Panc1 (cell line): ENCODE measurements at regions not wholly inside any gene's neighbourhood (a gene's known extent, or its start where the extent isn't known, plus 50 kb on each side); places are given as distances from the start of the nearest gene placed in this dataset.

Experiments
- ATAC-seq: fragments of 200-7000 bp; cut with Tn5 transposase; 2 replicates; pipeline ENCODE4 v1.9.1; 2020; ENCODE audit warnings: mild to moderate bottlenecking, moderate library complexity
- BruUV-seq: library from RNA; stranded (reverse); fragments of 400-500 nt; replicated peaks from 2 replicates; lab custom pipeline; 2021; lab: Mats Ljungman, UMichigan
- CTCF ChIA-PET: fragments of 300-600 bp; sonication (Branson Sonifier 250); formaldehyde crosslinking; loops from one replicate; lab custom pipeline; 2022; ENCODE audit warnings: antibody characterized with exemption; lab: Charles Lee
- POLR2A ChIA-PET: fragments of 300-600 bp; sonication (Branson Sonifier 250); formaldehyde crosslinking; loops from one replicate; lab custom pipeline; 2022; ENCODE audit warnings: antibody characterized with exemption; lab: Charles Lee
- DNase-seq: peaks from one replicate; pipeline ENCODE4 v3.0.0-alpha.2; 2010; ENCODE audit warnings: low read depth, low spot score
- H3K27ac ChIP-seq: 2 replicates; pipeline ENCODE4 v1.5.1; 2011; ENCODE audit warnings: mild to moderate bottlenecking, low read length, inconsistent platforms
- H3K27me3 ChIP-seq: fragments of 200-500 bp; sonication (Bioruptor generic); 2 replicates; pipeline ENCODE4 v1.6.0; 2014; ENCODE audit warnings: low read length, inconsistent platforms; ENCODE audit not compliant: control insufficient read depth, insufficient read depth
- H3K36me3 ChIP-seq: fragments of 200-500 bp; sonication (Bioruptor generic); 2 replicates; pipeline ENCODE4 v1.5.1; 2014; ENCODE audit warnings: inconsistent platforms, mild to moderate bottlenecking, low read length, moderate library complexity; ENCODE audit not compliant: control insufficient read depth, insufficient read depth
- H3K4me1 ChIP-seq: 2 replicates; pipeline ENCODE4 v1.5.1; 2011; ENCODE audit warnings: inconsistent platforms, mild to moderate bottlenecking, low read length, moderate library complexity; ENCODE audit not compliant: control insufficient read depth, insufficient read depth
- H3K4me3 ChIP-seq, 2 experiments: 2 replicates each; pipeline ENCODE4 v1.5.1; 2011 to 2012; ENCODE audit warnings: low read depth in 2 of 2, low read length in 2 of 2, mild to moderate bottlenecking in 2 of 2, inconsistent platforms in 1 of 2, moderate library complexity in 1 of 2
- H3K9me3 ChIP-seq: fragments of 200-500 bp; sonication (Bioruptor generic); 2 replicates; pipeline ENCODE4 v1.5.1; 2014; ENCODE audit warnings: low read depth, mild to moderate bottlenecking, inconsistent platforms, low read length, moderate library complexity; ENCODE audit not compliant: control insufficient read depth, insufficient read depth
- POLR2AphosphoS5 ChIP-seq: IDR thresholded peaks from 2 replicates; pipeline ENCODE4 v1.6.1; 2012; ENCODE audit warnings: mild to moderate bottlenecking, low read depth, low read length, moderate library complexity
- REST ChIP-seq, 2 experiments: IDR thresholded peaks; 2 replicates each; pipeline ENCODE4 v1.6.1; 2011 to 2012; ENCODE audit warnings: low read depth in 2 of 2, control low read depth in 1 of 2, low read length in 1 of 2, mild to moderate bottlenecking in 1 of 2, moderate library complexity in 1 of 2; ENCODE audit not compliant: insufficient read depth in 1 of 2
- SIN3A ChIP-seq: IDR thresholded peaks from 2 replicates; pipeline ENCODE4 v1.6.1; 2012; ENCODE audit warnings: low read depth, mild to moderate bottlenecking, low read length, moderate library complexity, borderline replicate concordance; ENCODE audit not compliant: insufficient read depth
- TCF7L2 ChIP-seq: IDR thresholded peaks from 2 replicates; pipeline ENCODE4 v1.6.1; 2011; ENCODE audit warnings: mild to moderate bottlenecking, low read depth, low read length, inconsistent platforms
- in situ Hi-C: cut with HindIII; loops from 2 replicates; pipeline ENCODE4 v1.10.0; 2016; ENCODE audit warnings: low sequenced_read_pairs, low pct_unique_long_range_greater_than_20kb
- intact Hi-C: fragments of 100-400 bp; cut with micrococcal nuclease; formaldehyde crosslinking; loops from one replicate; pipeline ENCODE4 v1.10.0; 2022; ENCODE audit not compliant: unreplicated experiment
- TF ChIP-seq, protein P1 (sequence below): fragments of 450-650 bp; IDR thresholded peaks from 2 replicates; pipeline ENCODE4 v1.5.1; 2017; ENCODE audit warnings: mild to moderate bottlenecking

GRCh38 chr1:60936163-60936562, 146.2 kb upstream of the NFIA start:
- in situ Hi-C loops = no loop called here

GRCh38 chr1:60935599-60936110, 146.7 kb upstream of the NFIA start:
- Histone ChIP-seq H3K27ac (no peak overlapping the region), H3K36me3 (no peaks in the 10 kb centered on the region), H3K4me3 (no peak overlapping the region), H3K27me3 (peaks cover 3% of the 10 kb centered on the region; the same call in 1 of the 2 replicates), H3K4me1 (no peaks in the 10 kb centered on the region), H3K9me3 (no peaks in the 10 kb centered on the region)
- in situ Hi-C loops = no loop called here
- BruUV-seq = no TSS peak
- POLR2A ChIA-PET = no interaction called here
- ATAC-seq = no peak
- DNase-seq = no peak
- TF ChIP-seq, protein P1, sequence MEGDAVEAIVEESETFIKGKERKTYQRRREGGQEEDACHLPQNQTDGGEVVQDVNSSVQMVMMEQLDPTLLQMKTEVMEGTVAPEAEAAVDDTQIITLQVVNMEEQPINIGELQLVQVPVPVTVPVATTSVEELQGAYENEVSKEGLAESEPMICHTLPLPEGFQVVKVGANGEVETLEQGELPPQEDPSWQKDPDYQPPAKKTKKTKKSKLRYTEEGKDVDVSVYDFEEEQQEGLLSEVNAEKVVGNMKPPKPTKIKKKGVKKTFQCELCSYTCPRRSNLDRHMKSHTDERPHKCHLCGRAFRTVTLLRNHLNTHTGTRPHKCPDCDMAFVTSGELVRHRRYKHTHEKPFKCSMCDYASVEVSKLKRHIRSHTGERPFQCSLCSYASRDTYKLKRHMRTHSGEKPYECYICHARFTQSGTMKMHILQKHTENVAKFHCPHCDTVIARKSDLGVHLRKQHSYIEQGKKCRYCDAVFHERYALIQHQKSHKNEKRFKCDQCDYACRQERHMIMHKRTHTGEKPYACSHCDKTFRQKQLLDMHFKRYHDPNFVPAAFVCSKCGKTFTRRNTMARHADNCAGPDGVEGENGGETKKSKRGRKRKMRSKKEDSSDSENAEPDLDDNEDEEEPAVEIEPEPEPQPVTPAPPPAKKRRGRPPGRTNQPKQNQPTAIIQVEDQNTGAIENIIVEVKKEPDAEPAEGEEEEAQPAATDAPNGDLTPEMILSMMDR = no peak
- TF ChIP-seq POLR2AphosphoS5 (no peak), TCF7L2 (no peak), SIN3A (no peak)
- intact Hi-C loops = no loop called here
- CTCF ChIA-PET = no interaction called here

More at GRCh38 chr1:60936163-60936562, 146.2 kb upstream of the NFIA start:
- Histone ChIP-seq H3K27ac (no peak overlapping the region), H3K4me1 (no peaks in the 10 kb centered on the region), H3K36me3 (no peaks in the 10 kb centered on the region), H3K4me3 (no peak overlapping the region), H3K27me3 (peaks cover 3% of the 10 kb centered on the region; the same call in 1 of the 2 replicates), H3K9me3 (no peaks in the 10 kb centered on the region)
- ChIA-PET CTCF (interaction anchor here (0.6 kb wide), 1 partner anchor 136 kb away, joined by 7 read pairs; no protein-coding TSS in a partner anchor), POLR2A (no interaction called here)
- TF ChIP-seq, protein P1 = no peak
- TF ChIP-seq SIN3A (no peak), TCF7L2 (no peak), POLR2AphosphoS5 (no peak), REST (IDR thresholded peaks at IDR 0.05; ENCODE audit: insufficient read depth in 1 of 2, low read depth in 2 of 2, low read length in 1 of 2) (no peak)
- ATAC-seq = no peak
- BruUV-seq = no TSS peak
- intact Hi-C loops = no loop called here
- no peak for DNase-seq
